ENCODE measurements at regions not wholly inside any gene's neighbourhood (a gene's known extent, or its start where the extent isn't known, plus 50 kb on each side); places are given as distances from the start of the nearest gene placed in this dataset.

GRCh38 chr1:163781146-163781545 lies 459.4 kb downstream of the NUF2 start:
- in situ Hi-C loops (cut with HindIII; ENCODE audit: low pct_ligation_motif_present, low sequenced_read_pairs), result no loop called here
- H3K27me3 ChIP-seq (replicated peaks), result no peaks in the 10 kb centered on the region
- no peak overlapping the region for H3K27ac ChIP-seq
- DNase-seq, result no peak
- no peak overlapping the region for H3K4me3 ChIP-seq (ENCODE audit: low read depth, low read length)
- H3K36me3 ChIP-seq (replicated peaks), result no peaks in the 10 kb centered on the region
- TF ChIP-seq CTCF (IDR thresholded peaks at IDR 0.05; ENCODE audit: low read depth, low read length, missing control alignments), result no peak

GRCh38 chr1:163785868-163786405 lies 464.2 kb downstream of the NUF2 start:
- in situ Hi-C loops (cut with HindIII; ENCODE audit: low pct_ligation_motif_present, low sequenced_read_pairs), result no loop called here
- TF ChIP-seq CTCF (IDR thresholded peaks at IDR 0.05; ENCODE audit: low read depth, low read length, missing control alignments), result no peak
- DNase-seq, result no peak
- H3K36me3 ChIP-seq (replicated peaks), result no peaks in the 10 kb centered on the region
- no peak overlapping the region for H3K27ac ChIP-seq
- no peaks in the 10 kb centered on the region for H3K27me3 ChIP-seq (replicated peaks)
- no peak overlapping the region for H3K4me3 ChIP-seq (ENCODE audit: low read depth, low read length)

- Histone ChIP-seq H3K27me3 (replicated peaks) (no peaks in the 10 kb centered on the region), H3K4me3 (ENCODE audit: low read depth, low read length) (no peak overlapping the region), H3K27ac (no peak overlapping the region), H3K36me3 (replicated peaks) (no peaks in the 10 kb centered on the region)
- in situ Hi-C loops (cut with HindIII; ENCODE audit: low pct_ligation_motif_present, low sequenced_read_pairs), result no loop called here
- TF ChIP-seq CTCF (IDR thresholded peaks at IDR 0.05; ENCODE audit: low read depth, low read length, missing control alignments), result no peak
- no peak for DNase-seq
Observed at GRCh38 chr1:163789911-163790310, 468.2 kb downstream of the NUF2 start.

- Histone ChIP-seq H3K4me3 (ENCODE audit: low read depth, low read length) (no peak overlapping the region), H3K27me3 (replicated peaks) (no peaks in the 10 kb centered on the region), H3K27ac (no peak overlapping the region), H3K36me3 (replicated peaks) (no peaks in the 10 kb centered on the region)
- in situ Hi-C loops (cut with HindIII; ENCODE audit: low pct_ligation_motif_present, low sequenced_read_pairs), result no loop called here
- no peak for TF ChIP-seq CTCF (IDR thresholded peaks at IDR 0.05; ENCODE audit: low read depth, low read length, missing control alignments)
- DNase-seq, result no peak
Observed at GRCh38 chr1:163794551-163794950, 472.8 kb downstream of the NUF2 start.

- Histone ChIP-seq H3K36me3 (replicated peaks) (no peaks in the 10 kb centered on the region), H3K27me3 (replicated peaks) (no peaks in the 10 kb centered on the region), H3K27ac (no peak overlapping the region), H3K4me3 (ENCODE audit: low read depth, low read length) (no peak overlapping the region)
- DNase-seq, result no peak
- in situ Hi-C loops (cut with HindIII; ENCODE audit: low pct_ligation_motif_present, low sequenced_read_pairs), result no loop called here
- no peak for TF ChIP-seq CTCF (IDR thresholded peaks at IDR 0.05; ENCODE audit: low read depth, low read length, missing control alignments)
Observed at GRCh38 chr1:163796394-163796821, 474.7 kb downstream of the NUF2 start.

- in situ Hi-C loops (cut with HindIII; ENCODE audit: low pct_ligation_motif_present, low sequenced_read_pairs), result no loop called here
- H3K27me3 ChIP-seq (replicated peaks), result no peaks in the 10 kb centered on the region
- no peak for TF ChIP-seq CTCF (IDR thresholded peaks at IDR 0.05; ENCODE audit: low read depth, low read length, missing control alignments)
- no peak overlapping the region for H3K4me3 ChIP-seq (ENCODE audit: low read depth, low read length)
- H3K27ac ChIP-seq, result no peak overlapping the region
- no peaks in the 10 kb centered on the region for H3K36me3 ChIP-seq (replicated peaks)
- no peak for DNase-seq
Observed at GRCh38 chr1:163797816-163798215, 476.1 kb downstream of the NUF2 start.
